Caco-2 (cell line): ENCODE measurements at regions not wholly inside any gene's neighbourhood (a gene's known extent, or its start where the extent isn't known, plus 50 kb on each side); places are given as distances from the start of the nearest gene placed in this dataset.

Source experiments
- BruUV-seq: library from RNA; stranded (reverse); fragments of 400-500 nt; replicated peaks from 2 replicates; lab custom pipeline; 2021; lab: Mats Ljungman, UMichigan
- CTCF ChIA-PET: fragments of 300-600 bp; sonication (Branson Sonifier 250); formaldehyde crosslinking; loops from one replicate; lab custom pipeline; 2022; ENCODE audit warnings: antibody characterized with exemption; lab: Charles Lee
- POLR2A ChIA-PET: fragments of 300-600 bp; sonication (Branson Sonifier 250); formaldehyde crosslinking; loops from one replicate; lab custom pipeline; 2022; ENCODE audit warnings: antibody characterized with exemption; lab: Charles Lee
- DNase-seq, 2 experiments: peaks; one replicate each; pipeline versions ENCODE4 v3.0.0 to v3.0.0-alpha.2; 2020 to 2022
- H3K27me3 ChIP-seq: replicated peaks from 2 replicates; pipeline ENCODE4 v1.6.0; 2011; ENCODE audit warnings: low read length; ENCODE audit not compliant: control insufficient read depth, insufficient read depth
- H3K36me3 ChIP-seq: 2 replicates; pipeline ENCODE4 v1.5.1; 2011; ENCODE audit warnings: low read length; ENCODE audit not compliant: control insufficient read depth, insufficient read depth
- H3K4me1 ChIP-seq: fragments of 250-450 bp; sonication (Bioruptor Pico); 2 replicates; pipeline ENCODE4 v1.5.1; 2020; ENCODE audit warnings: mild to moderate bottlenecking
- H3K4me3 ChIP-seq: 2 replicates; pipeline ENCODE4 v1.5.1; 2011; ENCODE audit warnings: low read depth, mild to moderate bottlenecking, control low read depth, low read length
- H3K9me3 ChIP-seq: fragments of 250-450 bp; sonication (Bioruptor Pico); 2 replicates; pipeline ENCODE4 v1.5.1; 2020; ENCODE audit warnings: mild to moderate bottlenecking, moderate library complexity
- H3K27ac Mint-ChIP-seq: one replicate; pipeline ENCODE4 v1.8.0; 2022; ENCODE audit warnings: mixed read lengths; ENCODE audit not compliant: unreplicated experiment
- H3K27me3 Mint-ChIP-seq: one replicate; pipeline ENCODE4 v1.8.0; 2022; ENCODE audit warnings: mixed read lengths; ENCODE audit not compliant: insufficient read depth, unreplicated experiment
- H3K36me3 Mint-ChIP-seq: one replicate; pipeline ENCODE4 v1.8.0; 2022; ENCODE audit warnings: mild to moderate bottlenecking, mixed read lengths; ENCODE audit not compliant: insufficient read depth, unreplicated experiment
- H3K4me1 Mint-ChIP-seq: one replicate; pipeline ENCODE4 v1.8.0; 2022; ENCODE audit warnings: low read depth, mixed read lengths; ENCODE audit not compliant: unreplicated experiment
- H3K4me3 Mint-ChIP-seq: one replicate; pipeline ENCODE4 v1.8.0; 2022; ENCODE audit warnings: mild to moderate bottlenecking, moderate library complexity, mixed read lengths; ENCODE audit not compliant: unreplicated experiment
- H3K9me3 Mint-ChIP-seq: one replicate; pipeline ENCODE4 v1.8.0; 2022; ENCODE audit warnings: mixed read lengths; ENCODE audit not compliant: unreplicated experiment
- intact Hi-C: fragments of 100-400 bp; cut with micrococcal nuclease; formaldehyde crosslinking; loops from one replicate; pipeline ENCODE4 v1.10.0; 2022; ENCODE audit not compliant: unreplicated experiment
- TF ChIP-seq, protein P1 (sequence below), 2 experiments: fragments of 200-600 bp in 1 of 2; IDR thresholded peaks; 1 replicate in 1 of 2; 2 replicates in 1 of 2; pipeline versions ENCODE4 v1.5.1 to v1.8.0; 2011 to 2022; ENCODE audit warnings: antibody characterized with exemption in 1 of 2, control low read depth in 1 of 2, inconsistent platforms in 1 of 2, low read depth in 1 of 2, low read length in 1 of 2, mild to moderate bottlenecking in 1 of 2, moderate library complexity in 1 of 2; ENCODE audit not compliant: insufficient read depth in 1 of 2, severe bottlenecking in 1 of 2, unreplicated experiment in 1 of 2

GRCh38 chr10:34936061-34936460 is 121.0 kb upstream of the PARD3 start:
- TF ChIP-seq, protein P1, sequence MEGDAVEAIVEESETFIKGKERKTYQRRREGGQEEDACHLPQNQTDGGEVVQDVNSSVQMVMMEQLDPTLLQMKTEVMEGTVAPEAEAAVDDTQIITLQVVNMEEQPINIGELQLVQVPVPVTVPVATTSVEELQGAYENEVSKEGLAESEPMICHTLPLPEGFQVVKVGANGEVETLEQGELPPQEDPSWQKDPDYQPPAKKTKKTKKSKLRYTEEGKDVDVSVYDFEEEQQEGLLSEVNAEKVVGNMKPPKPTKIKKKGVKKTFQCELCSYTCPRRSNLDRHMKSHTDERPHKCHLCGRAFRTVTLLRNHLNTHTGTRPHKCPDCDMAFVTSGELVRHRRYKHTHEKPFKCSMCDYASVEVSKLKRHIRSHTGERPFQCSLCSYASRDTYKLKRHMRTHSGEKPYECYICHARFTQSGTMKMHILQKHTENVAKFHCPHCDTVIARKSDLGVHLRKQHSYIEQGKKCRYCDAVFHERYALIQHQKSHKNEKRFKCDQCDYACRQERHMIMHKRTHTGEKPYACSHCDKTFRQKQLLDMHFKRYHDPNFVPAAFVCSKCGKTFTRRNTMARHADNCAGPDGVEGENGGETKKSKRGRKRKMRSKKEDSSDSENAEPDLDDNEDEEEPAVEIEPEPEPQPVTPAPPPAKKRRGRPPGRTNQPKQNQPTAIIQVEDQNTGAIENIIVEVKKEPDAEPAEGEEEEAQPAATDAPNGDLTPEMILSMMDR (IDR thresholded peaks at IDR 0.05; ENCODE audit: insufficient read depth in 1 of 2, low read depth in 1 of 2, low read length in 1 of 2, severe bottlenecking in 1 of 2, unreplicated experiment in 1 of 2) = no peak
- H3K27ac Mint-ChIP-seq = no peak overlapping the region
- no peak overlapping the region for H3K4me3 Mint-ChIP-seq
- ChIA-PET CTCF (interaction anchor here (0.6 kb wide), 2 partner anchors 25 to 26 kb away, joined by 3 to 5 read pairs; no protein-coding TSS in a partner anchor), POLR2A (no interaction called here)
- no peaks in the 10 kb centered on the region for H3K9me3 Mint-ChIP-seq
- H3K9me3 ChIP-seq = no peaks in the 10 kb centered on the region
- no peaks in the 10 kb centered on the region for H3K4me1 Mint-ChIP-seq
- no TSS peak for BruUV-seq
- no peak for DNase-seq
- no peak overlapping the region for H3K4me3 ChIP-seq
- no peaks in the 10 kb centered on the region for H3K27me3 ChIP-seq
- intact Hi-C loops = no loop called here
- no peaks in the 10 kb centered on the region for H3K36me3 ChIP-seq
- no peaks in the 10 kb centered on the region for H3K4me1 ChIP-seq
- H3K36me3 Mint-ChIP-seq = no peaks in the 10 kb centered on the region
- H3K27me3 Mint-ChIP-seq = peaks cover 5% of the 10 kb centered on the region

DNA sequence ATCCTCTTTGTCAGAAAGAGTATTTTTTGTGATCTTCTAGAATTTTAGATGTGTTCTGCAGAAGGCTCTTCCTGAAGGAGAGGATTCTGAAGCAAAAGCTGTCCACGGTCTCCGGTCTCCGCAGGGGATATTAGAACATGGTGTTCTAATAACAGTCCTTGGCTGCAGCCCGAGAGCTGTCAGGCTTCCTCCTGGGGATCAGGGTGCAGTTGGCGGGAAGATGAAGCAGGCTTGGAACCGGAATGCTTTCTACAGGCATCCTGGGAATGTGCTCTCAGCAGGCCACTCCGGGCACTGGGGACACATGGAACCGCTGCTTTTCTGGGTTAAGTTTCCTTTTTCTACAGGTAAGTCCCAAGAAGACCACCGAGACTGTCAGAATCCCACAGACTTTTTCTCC is 118.6 kb upstream of the PARD3 start:
- no peaks in the 10 kb centered on the region for H3K36me3 Mint-ChIP-seq
- intact Hi-C loops = no loop called here
- H3K4me1 Mint-ChIP-seq = no peaks in the 10 kb centered on the region
- no peak overlapping the region for H3K4me3 Mint-ChIP-seq
- H3K9me3 Mint-ChIP-seq = no peaks in the 10 kb centered on the region
- TF ChIP-seq, protein P1 (IDR thresholded peaks at IDR 0.05; ENCODE audit: insufficient read depth in 1 of 2, low read depth in 1 of 2, low read length in 1 of 2, severe bottlenecking in 1 of 2, unreplicated experiment in 1 of 2) = no peak
- ChIA-PET POLR2A (no interaction called here), CTCF (no interaction called here)
- no peaks in the 10 kb centered on the region for H3K9me3 ChIP-seq
- H3K36me3 ChIP-seq = no peaks in the 10 kb centered on the region
- no peak overlapping the region for H3K27ac Mint-ChIP-seq
- no peaks in the 10 kb centered on the region for H3K27me3 ChIP-seq
- peak in 1 of 2 experiments; percentile 14 for DNase-seq
- H3K27me3 Mint-ChIP-seq = peaks cover 5% of the 10 kb centered on the region
- no TSS peak for BruUV-seq
- no peaks in the 10 kb centered on the region for H3K4me1 ChIP-seq
- H3K4me3 ChIP-seq = no peak overlapping the region

DNA sequence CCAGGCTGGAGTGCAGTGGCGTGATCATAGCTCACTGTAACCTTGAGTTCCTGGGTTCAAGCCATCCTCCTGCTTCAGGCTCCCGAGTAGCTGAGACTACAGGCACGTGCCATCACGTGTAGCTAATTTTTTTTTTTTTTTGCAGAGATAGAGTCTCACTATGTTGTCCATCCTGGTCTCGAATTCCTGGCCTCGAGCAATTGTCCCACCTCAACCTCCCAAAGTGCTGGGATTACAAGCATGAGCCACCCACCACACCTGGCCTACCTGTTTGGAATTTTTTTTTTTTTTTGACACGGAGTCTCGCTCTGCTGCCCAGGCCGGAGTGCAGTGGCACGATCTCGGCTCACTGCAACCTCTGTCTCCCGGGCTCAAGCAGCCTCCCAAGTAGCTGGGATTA is 117.1 kb upstream of the PARD3 start:
- H3K36me3 Mint-ChIP-seq = no peaks in the 10 kb centered on the region

More for the DNA sequence above, 117.1 kb upstream of the PARD3 start:
- Mint-ChIP-seq H3K27me3 (peaks cover 5% of the 10 kb centered on the region), H3K4me1 (no peaks in the 10 kb centered on the region), H3K4me3 (no peak overlapping the region), H3K9me3 (no peaks in the 10 kb centered on the region), H3K27ac (no peak overlapping the region)
- Histone ChIP-seq H3K4me3 (no peak overlapping the region), H3K36me3 (no peaks in the 10 kb centered on the region), H3K4me1 (no peaks in the 10 kb centered on the region), H3K27me3 (no peaks in the 10 kb centered on the region), H3K9me3 (no peaks in the 10 kb centered on the region)
- ChIA-PET CTCF (interaction anchor here (0.6 kb wide), 1 partner anchor 97 kb away, joined by 4 read pairs; no protein-coding TSS in a partner anchor), POLR2A (no interaction called here)
- DNase-seq = no peak
- intact Hi-C loops = no loop called here
- TF ChIP-seq, protein P1 (IDR thresholded peaks at IDR 0.05; ENCODE audit: insufficient read depth in 1 of 2, low read depth in 1 of 2, low read length in 1 of 2, severe bottlenecking in 1 of 2, unreplicated experiment in 1 of 2) = no peak
- BruUV-seq = no TSS peak
